ACC112 (cell line): ENCODE measurements at regions not wholly inside any gene's neighbourhood (a gene's known extent, or its start where the extent isn't known, plus 50 kb on each side); places are given as distances from the start of the nearest gene placed in this dataset.

ENCODE experiments used
- H2AFZ ChIP-seq: fragments of 200-600 bp; sonication (generic); one replicate; pipeline ENCODE4 v1.6.0; 2017; ENCODE audit warnings: antibody characterized with exemption, low read length; ENCODE audit not compliant: unreplicated experiment
- H3K27ac ChIP-seq: fragments of 200-600 bp; sonication (generic); 2 replicates; pipeline ENCODE4 v1.5.1; 2014; ENCODE audit warnings: low read depth, mild to moderate bottlenecking, antibody characterized with exemption, low read length, moderate library complexity
- H3K27me3 ChIP-seq: fragments of 200-600 bp; sonication (generic); 2 replicates; pipeline ENCODE4 v1.6.1; 2014; ENCODE audit warnings: mild to moderate bottlenecking, antibody characterized with exemption, low read length, moderate library complexity, mixed read lengths; ENCODE audit not compliant: insufficient read depth
- H3K36me3 ChIP-seq: fragments of 200-600 bp; sonication (generic); 2 replicates; pipeline ENCODE4 v1.6.1; 2016; ENCODE audit warnings: mild to moderate bottlenecking, antibody characterized with exemption, low read length, moderate library complexity, mixed read lengths; ENCODE audit not compliant: insufficient read depth
- H3K4me1 ChIP-seq: fragments of 200-600 bp; sonication (generic); one replicate; pipeline ENCODE4 v1.6.1; 2016; ENCODE audit warnings: low read length, mixed read lengths; ENCODE audit not compliant: insufficient read depth, unreplicated experiment, control insufficient read depth
- H3K4me3 ChIP-seq: fragments of 200-600 bp; sonication (generic); 2 replicates; pipeline ENCODE4 v1.5.1; 2014; ENCODE audit warnings: mild to moderate bottlenecking, low read depth, low read length
- H3K79me2 ChIP-seq: fragments of 200-600 bp; sonication (generic); one replicate; pipeline ENCODE4 v1.6.0; 2016; ENCODE audit warnings: low read length; ENCODE audit not compliant: control insufficient read depth, unreplicated experiment, insufficient read depth

GRCh38 chr9:85430659-85431338 is 311.0 kb downstream of the AGTPBP1 start:
- Histone ChIP-seq H3K79me2 (no peaks in the 10 kb centered on the region), H2AFZ (no peak overlapping the region), H3K27ac (no peak overlapping the region), H3K36me3 (no peaks in the 10 kb centered on the region), H3K4me3 (no peak overlapping the region), H3K27me3 (peaks cover 16% of the 10 kb centered on the region; the same call in 1 of the 2 replicates), H3K4me1 (no peaks in the 10 kb centered on the region)

- no peak overlapping the region for H2AFZ ChIP-seq
- no peaks in the 10 kb centered on the region for H3K36me3 ChIP-seq
- H3K27ac ChIP-seq = no peak overlapping the region
- no peaks in the 10 kb centered on the region for H3K4me1 ChIP-seq
- no peaks in the 10 kb centered on the region for H3K79me2 ChIP-seq
- no peak overlapping the region for H3K4me3 ChIP-seq
- H3K27me3 ChIP-seq = peaks cover 16% of the 10 kb centered on the region; the same call in 1 of the 2 replicates
Observed at GRCh38 chr9:85428230-85428629, 313.5 kb downstream of the AGTPBP1 start.

GRCh38 chr9:85427772-85428171 is 314.0 kb downstream of the AGTPBP1 start:
- Histone ChIP-seq H2AFZ (no peak overlapping the region), H3K36me3 (no peaks in the 10 kb centered on the region)

GRCh38 chr9:85425153-85425611 is 316.6 kb downstream of the AGTPBP1 start:
- Histone ChIP-seq H3K27ac (no peak overlapping the region), H3K4me1 (no peaks in the 10 kb centered on the region), H3K27me3 (peaks cover 16% of the 10 kb centered on the region; the same call in 1 of the 2 replicates), H2AFZ (no peak overlapping the region), H3K4me3 (no peak overlapping the region), H3K36me3 (no peaks in the 10 kb centered on the region), H3K79me2 (no peaks in the 10 kb centered on the region)

More at GRCh38 chr9:85427772-85428171, 314.0 kb downstream of the AGTPBP1 start:
- Histone ChIP-seq H3K4me3 (no peak overlapping the region), H3K27me3 (peaks cover 16% of the 10 kb centered on the region; the same call in 1 of the 2 replicates), H3K4me1 (no peaks in the 10 kb centered on the region), H3K27ac (no peak overlapping the region), H3K79me2 (no peaks in the 10 kb centered on the region)

- Histone ChIP-seq H3K4me3 (no peak overlapping the region), H3K27ac (no peak overlapping the region), H2AFZ (no peak overlapping the region), H3K79me2 (no peaks in the 10 kb centered on the region), H3K4me1 (no peaks in the 10 kb centered on the region), H3K27me3 (peaks cover 5% of the 10 kb centered on the region; the same call in 1 of the 2 replicates), H3K36me3 (no peaks in the 10 kb centered on the region)
Observed at GRCh38 chr9:85423422-85423821, 318.3 kb downstream of the AGTPBP1 start.

- Histone ChIP-seq H3K4me1 (no peaks in the 10 kb centered on the region), H3K4me3 (no peak overlapping the region), H2AFZ (no peak overlapping the region), H3K79me2 (no peaks in the 10 kb centered on the region), H3K36me3 (no peaks in the 10 kb centered on the region), H3K27me3 (no peaks in the 10 kb centered on the region), H3K27ac (no peak overlapping the region)
Observed at GRCh38 chr9:85421641-85422040, 320.1 kb downstream of the AGTPBP1 start.

- Histone ChIP-seq H3K27me3 (no peaks in the 10 kb centered on the region), H3K4me3 (no peak overlapping the region), H3K4me1 (no peaks in the 10 kb centered on the region), H3K79me2 (no peaks in the 10 kb centered on the region), H3K36me3 (no peaks in the 10 kb centered on the region), H3K27ac (no peak overlapping the region), H2AFZ (no peak overlapping the region)
Observed at GRCh38 chr9:85420750-85421149, 321.0 kb downstream of the AGTPBP1 start.

- no peaks in the 10 kb centered on the region for H3K36me3 ChIP-seq
- no peak overlapping the region for H3K27ac ChIP-seq
- H3K4me1 ChIP-seq = no peaks in the 10 kb centered on the region
- H3K4me3 ChIP-seq = no peak overlapping the region
- no peak overlapping the region for H2AFZ ChIP-seq
- H3K79me2 ChIP-seq = no peaks in the 10 kb centered on the region
- H3K27me3 ChIP-seq = peaks cover 4% of the 10 kb centered on the region; the same call in 1 of the 2 replicates
Observed at GRCh38 chr9:85417674-85418073, 324.1 kb downstream of the AGTPBP1 start.

- H3K27me3 ChIP-seq = peaks cover 4% of the 10 kb centered on the region; the same call in 1 of the 2 replicates
- H3K36me3 ChIP-seq = no peaks in the 10 kb centered on the region
- H3K27ac ChIP-seq = no peak overlapping the region
- H3K4me1 ChIP-seq = no peaks in the 10 kb centered on the region
- no peak overlapping the region for H2AFZ ChIP-seq
- H3K4me3 ChIP-seq = no peak overlapping the region
- no peaks in the 10 kb centered on the region for H3K79me2 ChIP-seq
Observed at GRCh38 chr9:85416715-85417114, 325.0 kb downstream of the AGTPBP1 start.

GRCh38 chr9:85414390-85414789 is 327.4 kb downstream of the AGTPBP1 start:
- Histone ChIP-seq H3K27ac (no peak overlapping the region), H3K27me3 (peaks cover 4% of the 10 kb centered on the region; the same call in 1 of the 2 replicates)

GRCh38 chr9:85408494-85408893 is 333.3 kb downstream of the AGTPBP1 start:
- Histone ChIP-seq H3K27ac (no peak overlapping the region), H3K4me3 (no peak overlapping the region), H3K36me3 (no peaks in the 10 kb centered on the region), H3K4me1 (no peaks in the 10 kb centered on the region), H2AFZ (no peak overlapping the region), H3K27me3 (no peaks in the 10 kb centered on the region; the same call in 1 of the 2 replicates), H3K79me2 (no peaks in the 10 kb centered on the region)

More at GRCh38 chr9:85414390-85414789, 327.4 kb downstream of the AGTPBP1 start:
- no peaks in the 10 kb centered on the region for H3K36me3 ChIP-seq
- H3K4me1 ChIP-seq = no peaks in the 10 kb centered on the region
- H3K4me3 ChIP-seq = no peak overlapping the region
- no peaks in the 10 kb centered on the region for H3K79me2 ChIP-seq
- H2AFZ ChIP-seq = no peak overlapping the region
